MM.1S (cell line): ENCODE measurements at regions not wholly inside any gene's neighbourhood (a gene's known extent, or its start where the extent isn't known, plus 50 kb on each side); places are given as distances from the start of the nearest gene placed in this dataset.

Source experiments
- CTCF ChIP-seq: fragments of 300-600 bp; sonication (generic); IDR thresholded peaks from 2 replicates; pipeline ENCODE4 v1.5.1; 2016; ENCODE audit warnings: antibody characterized with exemption, low read length, mixed read lengths
- EZH2 ChIP-seq: fragments of 300-600 bp; sonication (generic); optimal IDR thresholded peaks from 2 replicates; pipeline ENCODE3; 2017; ENCODE audit warnings: low read depth, mild to moderate bottlenecking, antibody characterized with exemption, low read length, mixed read lengths
- EZH2phosphoT487 ChIP-seq: fragments of 300-600 bp; sonication (generic); IDR thresholded peaks from 2 replicates; pipeline ENCODE4 v1.6.1; 2018; ENCODE audit warnings: antibody characterized with exemption, low read length

- TF ChIP-seq CTCF (no peak), EZH2 (no peak), EZH2phosphoT487 (no peak)
Measured at GRCh38 chr20:9968015-9968414, 66.8 kb upstream of the ANKEF1 start.
